Activated T-helper 1 cell treated with Interleukin-2 at 50 U/mL for 16 hours (primary cell): ENCODE measurements at regions not wholly inside any gene's neighbourhood (a gene's known extent, or its start where the extent isn't known, plus 50 kb on each side); places are given as distances from the start of the nearest gene placed in this dataset.

Source experiments
- DNase-seq: peaks from one replicate; pipeline ENCODE4 v3.0.0-alpha.2; 2020; ENCODE audit warnings: low read depth

- no peak for DNase-seq
These were observed 800.7 kb upstream of the ALCAM start for GRCh38 chr3:104566054-104566453.

GRCh38 chr3:104575634-104576033, 791.1 kb upstream of the ALCAM start:
- DNase-seq: no peak

GRCh38 chr3:104578558-104578957, 788.2 kb upstream of the ALCAM start:
- no peak for DNase-seq

- no peak for DNase-seq
These were observed 784.6 kb upstream of the ALCAM start for GRCh38 chr3:104582092-104582491.

- no peak for DNase-seq
These were observed 782.0 kb upstream of the ALCAM start for GRCh38 chr3:104584682-104585081.

GRCh38 chr3:104586344-104586743, 780.4 kb upstream of the ALCAM start:
- DNase-seq: no peak

- no peak for DNase-seq
These were observed 778.3 kb upstream of the ALCAM start for GRCh38 chr3:104588442-104588841.

GRCh38 chr3:104591776-104592175, 774.9 kb upstream of the ALCAM start:
- no peak for DNase-seq

- DNase-seq: no peak
These were observed 772.2 kb upstream of the ALCAM start for GRCh38 chr3:104594491-104594890.

GRCh38 chr3:104596054-104596453, 770.7 kb upstream of the ALCAM start:
- DNase-seq: no peak

- DNase-seq: no peak
These were observed 770.2 kb upstream of the ALCAM start for GRCh38 chr3:104596551-104596950.

GRCh38 chr3:104598848-104599511, 767.7 kb upstream of the ALCAM start:
- DNase-seq: no peak

- DNase-seq: no peak
These were observed 762.2 kb upstream of the ALCAM start for GRCh38 chr3:104604326-104605010.

GRCh38 chr3:104606812-104607211, 759.9 kb upstream of the ALCAM start:
- no peak for DNase-seq

- DNase-seq: no peak
These were observed 755.7 kb upstream of the ALCAM start for GRCh38 chr3:104610730-104611652.

GRCh38 chr3:104612218-104612617, 754.5 kb upstream of the ALCAM start:
- no peak for DNase-seq

GRCh38 chr3:104614564-104614963, 752.1 kb upstream of the ALCAM start:
- no peak for DNase-seq

GRCh38 chr3:104628185-104628789, 738.4 kb upstream of the ALCAM start:
- DNase-seq: no peak

GRCh38 chr3:104629038-104629437, 737.7 kb upstream of the ALCAM start:
- no peak for DNase-seq

GRCh38 chr3:104631254-104631653, 735.5 kb upstream of the ALCAM start:
- no peak for DNase-seq

GRCh38 chr3:104632521-104632920, 734.2 kb upstream of the ALCAM start:
- DNase-seq: no peak

GRCh38 chr3:104632947-104633346, 733.8 kb upstream of the ALCAM start:
- DNase-seq: no peak
